ENCODE measurements at regions not wholly inside any gene's neighbourhood (a gene's known extent, or its start where the extent isn't known, plus 50 kb on each side); places are given as distances from the start of the nearest gene placed in this dataset.

GRCh38 chr14:55911776-55912175 lies 206.4 kb upstream of the PELI2 start:
- TF ChIP-seq CTCF (IDR thresholded peaks at IDR 0.05) (no peak), POLR2A (IDR thresholded peaks at IDR 0.05) (no peak)

Measured in adrenal gland (tissue), 5 donors.